SK-N-SH (cell line): ENCODE measurements at regions not wholly inside any gene's neighbourhood (a gene's known extent, or its start where the extent isn't known, plus 50 kb on each side); places are given as distances from the start of the nearest gene placed in this dataset.

Source experiments
- CTCF ChIA-PET: fragments of 300-600, 350-600 bp; formaldehyde crosslinking; extraction: SDS; loops from one replicate; lab custom pipeline; 2021; lab: Yijun Ruan, JAX
- POLR2A ChIA-PET: fragments of 350-600 bp; sonication (Branson Sonifier 250); formaldehyde crosslinking; extraction: SDS; loops from one replicate; lab custom pipeline; 2020; ENCODE audit warnings: antibody characterized with exemption, inconsistent platforms; lab: Yijun Ruan, JAX
- DNase-seq: peaks from one replicate; pipeline ENCODE4 v3.0.0; 2012
- H2AFZ ChIP-seq: fragments of 200-600 bp; sonication (generic); 2 replicates; pipeline ENCODE4 v1.8.1; 2016; ENCODE audit warnings: antibody characterized with exemption, mild to moderate bottlenecking, low read depth
- H3F3A ChIP-seq: fragments of 200-600 bp; sonication (generic); replicated peaks from 2 replicates; pipeline ENCODE3; 2016; ENCODE audit warnings: antibody characterized with exemption, mild to moderate bottlenecking; ENCODE audit not compliant: insufficient read depth
- H3K27ac ChIP-seq, 2 experiments: fragments of 200-500 bp in 1 of 2; fragments of 200-600 bp in 1 of 2; sonication (Bioruptor generic) in 1 of 2; sonication (generic), shearing (Covaris generic) in 1 of 2; 2 replicates each; pipeline versions ENCODE4 v1.5.1 to v1.6.1; 2014 to 2016; ENCODE audit warnings: low read depth in 2 of 2, inconsistent platforms in 1 of 2, low read length in 1 of 2, mild to moderate bottlenecking in 1 of 2, mixed read lengths in 1 of 2
- H3K27me3 ChIP-seq: fragments of 200-600 bp; sonication (generic), shearing (Covaris generic); 2 replicates; pipeline ENCODE4 v1.6.1; 2016; ENCODE audit warnings: mixed run types; ENCODE audit not compliant: insufficient read depth
- H3K36me3 ChIP-seq, 2 experiments: fragments of 200-500 bp in 1 of 2; fragments of 200-600 bp in 1 of 2; sonication (Bioruptor generic) in 1 of 2; sonication (generic) in 1 of 2; replicated peaks in 1 of 2; 2 replicates each; pipeline versions ENCODE3 to v1.5.1; 2014 to 2016; ENCODE audit warnings: low read length in 1 of 2, mild to moderate bottlenecking in 1 of 2; ENCODE audit not compliant: insufficient read depth in 2 of 2, control insufficient read depth in 1 of 2
- H3K4me1 ChIP-seq, 2 experiments: fragments of 200-500 bp in 1 of 2; fragments of 200-600 bp in 1 of 2; sonication (Bioruptor generic) in 1 of 2; sonication (generic), shearing (Covaris generic) in 1 of 2; 2 replicates each; pipeline versions ENCODE4 v1.5.1 to v1.6.1; 2014 to 2016; ENCODE audit warnings: low read depth in 1 of 2, low read length in 1 of 2, mixed run types in 1 of 2; ENCODE audit not compliant: insufficient read depth in 2 of 2, control insufficient read depth in 1 of 2
- H3K4me2 ChIP-seq: fragments of 200-600 bp; sonication (generic), shearing (Covaris generic); 2 replicates; pipeline ENCODE4 v1.6.1; 2017; ENCODE audit warnings: mixed run types
- H3K4me3 ChIP-seq, 2 experiments: fragments of 200-500 bp in 1 of 2; fragments of 200-600 bp in 1 of 2; sonication (Bioruptor generic) in 1 of 2; sonication (generic), shearing (Covaris generic) in 1 of 2; 2 replicates each; pipeline versions ENCODE4 v1.5.1 to v1.8.1; 2014 to 2016; ENCODE audit warnings: low read depth in 2 of 2, inconsistent platforms in 1 of 2, low read length in 1 of 2, mild to moderate bottlenecking in 1 of 2, mixed read lengths in 1 of 2, moderate library complexity in 1 of 2
- H3K79me2 ChIP-seq: fragments of 200-600 bp; sonication (generic); 2 replicates; pipeline ENCODE4 v1.8.1; 2017; ENCODE audit warnings: mild to moderate bottlenecking; ENCODE audit not compliant: insufficient read depth
- H3K9ac ChIP-seq: fragments of 200-600 bp; sonication (generic); 2 replicates; pipeline ENCODE4 v1.6.1; 2017; ENCODE audit warnings: mixed run types
- H3K9me2 ChIP-seq: fragments of 200-600 bp; sonication (generic); 2 replicates; pipeline ENCODE4 v1.6.1; 2017; ENCODE audit warnings: mixed run types
- H3K9me3 ChIP-seq: fragments of 200-600 bp; sonication (generic); 2 replicates; pipeline ENCODE4 v1.6.1; 2017; ENCODE audit warnings: mixed run types, mild to moderate bottlenecking, moderate library complexity
- H4K20me1 ChIP-seq: fragments of 200-600 bp; sonication (generic); 2 replicates; pipeline ENCODE4 v1.6.1; 2017; ENCODE audit warnings: mild to moderate bottlenecking, mixed run types; ENCODE audit not compliant: insufficient read depth
- CHD2 ChIP-seq: fragments of 150-350 bp; IDR thresholded peaks from 2 replicates; pipeline ENCODE4 v1.6.1; 2018; ENCODE audit warnings: low read length; ENCODE audit not compliant: partially characterized antibody
- CTCF ChIP-seq: fragments of 200-600 bp; sonication (generic); IDR thresholded peaks from 2 replicates; pipeline ENCODE4 v1.6.1; 2017; ENCODE audit warnings: antibody characterized with exemption, mild to moderate bottlenecking, moderate library complexity
- MAX ChIP-seq: IDR thresholded peaks from 2 replicates; pipeline ENCODE4 v1.4.0; 2012; ENCODE audit warnings: low read depth
- RCOR1 ChIP-seq: fragments of 150-350 bp; IDR thresholded peaks from 2 replicates; pipeline ENCODE4 v1.6.1; 2017; ENCODE audit warnings: antibody characterized with exemption, low read length
- SIN3A ChIP-seq: IDR thresholded peaks from 2 replicates; pipeline ENCODE4 v1.6.1; 2012; ENCODE audit warnings: low read depth, mild to moderate bottlenecking, low read length, moderate library complexity, borderline replicate concordance
- TEAD4 ChIP-seq: IDR thresholded peaks from 2 replicates; pipeline ENCODE4 v1.4.0; 2012; ENCODE audit warnings: mild to moderate bottlenecking, borderline replicate concordance; ENCODE audit not compliant: insufficient read depth
- WGBS: methylation state at CpG from one replicate; pipeline ENCODE4 v1.1.6; 2017; ENCODE audit warnings: low lambda C conversion rate; 5-methylcytosine and 5-hydroxymethylcytosine counted together
- TF ChIP-seq, protein P1 (sequence below): fragments of 150-350 bp; IDR thresholded peaks from 2 replicates; pipeline ENCODE4 v1.6.1; 2016; ENCODE audit warnings: mild to moderate bottlenecking, low read depth, low read length
- TF ChIP-seq, protein P2 (sequence below): IDR thresholded peaks from 2 replicates; pipeline ENCODE4 v1.6.1; 2012; ENCODE audit warnings: mild to moderate bottlenecking, low read depth, low read length, moderate library complexity
- TF ChIP-seq, protein P3 (sequence below): IDR thresholded peaks from 2 replicates; pipeline ENCODE4 v1.4.0; 2012; ENCODE audit warnings: low read depth, borderline replicate concordance

- Histone ChIP-seq H4K20me1 (no peaks in the 10 kb centered on the region), H3F3A (no peaks in the 10 kb centered on the region), H3K9me3 (no peaks in the 10 kb centered on the region), H3K4me1 (no peaks in the 10 kb centered on the region), H3K27ac (no peak overlapping the region), H3K79me2 (no peaks in the 10 kb centered on the region), H3K9me2 (no peaks in the 10 kb centered on the region), H3K9ac (no peak overlapping the region), H3K27me3 (no peaks in the 10 kb centered on the region), H2AFZ (no peak overlapping the region), H3K4me3 (no peak overlapping the region), H3K4me2 (no peak overlapping the region), H3K36me3 (no peaks in the 10 kb centered on the region)
- no peak for DNase-seq
- ChIA-PET CTCF (no interaction called here), POLR2A (interaction anchor here (0.6 kb wide), 1 partner anchor 726 kb away, joined by 4 read pairs; no protein-coding TSS in a partner anchor)
- TF ChIP-seq RCOR1 = no peak
- TF ChIP-seq, protein P1, sequence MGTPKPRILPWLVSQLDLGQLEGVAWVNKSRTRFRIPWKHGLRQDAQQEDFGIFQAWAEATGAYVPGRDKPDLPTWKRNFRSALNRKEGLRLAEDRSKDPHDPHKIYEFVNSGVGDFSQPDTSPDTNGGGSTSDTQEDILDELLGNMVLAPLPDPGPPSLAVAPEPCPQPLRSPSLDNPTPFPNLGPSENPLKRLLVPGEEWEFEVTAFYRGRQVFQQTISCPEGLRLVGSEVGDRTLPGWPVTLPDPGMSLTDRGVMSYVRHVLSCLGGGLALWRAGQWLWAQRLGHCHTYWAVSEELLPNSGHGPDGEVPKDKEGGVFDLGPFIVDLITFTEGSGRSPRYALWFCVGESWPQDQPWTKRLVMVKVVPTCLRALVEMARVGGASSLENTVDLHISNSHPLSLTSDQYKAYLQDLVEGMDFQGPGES = no peak
- no peak for TF ChIP-seq CHD2
- TF ChIP-seq, protein P2, sequence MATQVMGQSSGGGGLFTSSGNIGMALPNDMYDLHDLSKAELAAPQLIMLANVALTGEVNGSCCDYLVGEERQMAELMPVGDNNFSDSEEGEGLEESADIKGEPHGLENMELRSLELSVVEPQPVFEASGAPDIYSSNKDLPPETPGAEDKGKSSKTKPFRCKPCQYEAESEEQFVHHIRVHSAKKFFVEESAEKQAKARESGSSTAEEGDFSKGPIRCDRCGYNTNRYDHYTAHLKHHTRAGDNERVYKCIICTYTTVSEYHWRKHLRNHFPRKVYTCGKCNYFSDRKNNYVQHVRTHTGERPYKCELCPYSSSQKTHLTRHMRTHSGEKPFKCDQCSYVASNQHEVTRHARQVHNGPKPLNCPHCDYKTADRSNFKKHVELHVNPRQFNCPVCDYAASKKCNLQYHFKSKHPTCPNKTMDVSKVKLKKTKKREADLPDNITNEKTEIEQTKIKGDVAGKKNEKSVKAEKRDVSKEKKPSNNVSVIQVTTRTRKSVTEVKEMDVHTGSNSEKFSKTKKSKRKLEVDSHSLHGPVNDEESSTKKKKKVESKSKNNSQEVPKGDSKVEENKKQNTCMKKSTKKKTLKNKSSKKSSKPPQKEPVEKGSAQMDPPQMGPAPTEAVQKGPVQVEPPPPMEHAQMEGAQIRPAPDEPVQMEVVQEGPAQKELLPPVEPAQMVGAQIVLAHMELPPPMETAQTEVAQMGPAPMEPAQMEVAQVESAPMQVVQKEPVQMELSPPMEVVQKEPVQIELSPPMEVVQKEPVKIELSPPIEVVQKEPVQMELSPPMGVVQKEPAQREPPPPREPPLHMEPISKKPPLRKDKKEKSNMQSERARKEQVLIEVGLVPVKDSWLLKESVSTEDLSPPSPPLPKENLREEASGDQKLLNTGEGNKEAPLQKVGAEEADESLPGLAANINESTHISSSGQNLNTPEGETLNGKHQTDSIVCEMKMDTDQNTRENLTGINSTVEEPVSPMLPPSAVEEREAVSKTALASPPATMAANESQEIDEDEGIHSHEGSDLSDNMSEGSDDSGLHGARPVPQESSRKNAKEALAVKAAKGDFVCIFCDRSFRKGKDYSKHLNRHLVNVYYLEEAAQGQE = no peak
- TF ChIP-seq MAX = no peak
- 24% methylated on average over 3 of the region's 3 CpGs for WGBS
These were observed 1934.7 kb upstream of the CELF4 start for GRCh38 chr18:39500306-39500705.

DNA sequence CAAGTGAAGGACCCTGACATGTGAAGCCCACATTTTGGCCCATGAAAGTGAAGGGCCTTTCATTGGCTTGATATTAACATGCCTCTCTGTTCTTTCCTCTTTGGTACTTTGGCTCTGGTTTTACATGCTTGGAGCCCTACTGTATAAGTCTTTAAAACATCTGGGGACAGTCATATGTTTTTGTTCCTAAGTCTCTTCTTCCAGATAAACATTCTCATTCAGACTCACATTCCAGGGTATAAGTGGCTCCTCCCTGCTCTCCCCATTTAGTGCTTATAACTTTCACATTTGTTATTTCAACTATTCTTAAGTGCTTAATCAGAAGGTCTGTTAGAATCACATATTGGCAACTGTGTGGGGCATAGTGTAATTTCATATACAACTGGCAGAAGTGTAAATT, 1932.2 kb upstream of the CELF4 start:
- H3K4me1 ChIP-seq = no peaks in the 10 kb centered on the region
- no peak overlapping the region for H3K4me2 ChIP-seq
- no peaks in the 10 kb centered on the region for H3F3A ChIP-seq
- DNase-seq = no peak
- H3K36me3 ChIP-seq = no peaks in the 10 kb centered on the region
- CTCF ChIA-PET = no interaction called here
- POLR2A ChIA-PET = no interaction called here
- TF ChIP-seq CTCF = no peak
- no peak for TF ChIP-seq SIN3A
- no peak for TF ChIP-seq MAX
- TF ChIP-seq, protein P3, sequence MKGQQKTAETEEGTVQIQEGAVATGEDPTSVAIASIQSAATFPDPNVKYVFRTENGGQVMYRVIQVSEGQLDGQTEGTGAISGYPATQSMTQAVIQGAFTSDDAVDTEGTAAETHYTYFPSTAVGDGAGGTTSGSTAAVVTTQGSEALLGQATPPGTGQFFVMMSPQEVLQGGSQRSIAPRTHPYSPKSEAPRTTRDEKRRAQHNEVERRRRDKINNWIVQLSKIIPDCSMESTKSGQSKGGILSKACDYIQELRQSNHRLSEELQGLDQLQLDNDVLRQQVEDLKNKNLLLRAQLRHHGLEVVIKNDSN = no peak
- no peak for TF ChIP-seq TEAD4
- no peaks in the 10 kb centered on the region for H3K9me3 ChIP-seq
- no peaks in the 10 kb centered on the region for H4K20me1 ChIP-seq
- H2AFZ ChIP-seq = no peak overlapping the region
- no peaks in the 10 kb centered on the region for H3K79me2 ChIP-seq
- H3K27ac ChIP-seq = no peak overlapping the region
- no peak overlapping the region for H3K4me3 ChIP-seq
- H3K9me2 ChIP-seq = no peaks in the 10 kb centered on the region
- no peaks in the 10 kb centered on the region for H3K27me3 ChIP-seq
- H3K9ac ChIP-seq = no peak overlapping the region
